ENCODE measurements at regions not wholly inside any gene's neighbourhood (a gene's known extent, or its start where the extent isn't known, plus 50 kb on each side); places are given as distances from the start of the nearest gene placed in this dataset.

- TF ChIP-seq CTCF (IDR thresholded peaks at IDR 0.05) (no peak), ZFX (IDR thresholded peaks at IDR 0.05; ENCODE audit: borderline replicate concordance) (no peak)
Observed at GRCh38 chr5:144659634-144660227, 489.1 kb downstream of the KCTD16 start.

Measured in 22Rv1 (cell line).